Mucosa of rectum (tissue), 2 donors: ENCODE measurements at regions not wholly inside any gene's neighbourhood (a gene's known extent, or its start where the extent isn't known, plus 50 kb on each side); places are given as distances from the start of the nearest gene placed in this dataset.
"Not testable (repeated sequence)": the region's sequence is repeated elsewhere in the genome, so short reads cannot be mapped to it uniquely, and the experiment has no call there.

ENCODE experiments used
- H3K27ac ChIP-seq, 2 donors: one replicate each; pipeline ENCODE4 v1.7.0; 2013; ENCODE audit warnings: inconsistent platforms in 2 of 2, low read depth in 2 of 2, low read length in 2 of 2
- H3K27me3 ChIP-seq, 2 donors: one replicate each; pipeline ENCODE4 v1.7.0; 2013; ENCODE audit warnings: low read length in 2 of 2; ENCODE audit not compliant: control insufficient read depth in 2 of 2, insufficient read depth in 2 of 2
- H3K36me3 ChIP-seq, 2 donors: one replicate each; pipeline ENCODE4 v1.7.0; 2013; ENCODE audit warnings: low read length in 2 of 2; ENCODE audit not compliant: control insufficient read depth in 2 of 2, insufficient read depth in 2 of 2
- H3K4me1 ChIP-seq, 2 donors: one replicate each; pipeline ENCODE4 v1.7.0; 2013; ENCODE audit warnings: low read length in 2 of 2, mild to moderate bottlenecking in 1 of 2; ENCODE audit not compliant: control insufficient read depth in 2 of 2, insufficient read depth in 2 of 2
- H3K4me3 ChIP-seq, 2 donors: one replicate each; pipeline ENCODE4 v1.7.0; 2013; ENCODE audit warnings: low read length in 2 of 2
- H3K9ac ChIP-seq, 2 donors: one replicate each; pipeline ENCODE4 v1.7.0; 2013; ENCODE audit warnings: low read length in 2 of 2, low read depth in 1 of 2, mild to moderate bottlenecking in 1 of 2
- H3K9me3 ChIP-seq, 2 donors: one replicate each; pipeline ENCODE4 v1.7.0; 2013; ENCODE audit warnings: low read length in 2 of 2; ENCODE audit not compliant: control insufficient read depth in 2 of 2
- donor health status: healthy.
- donor health status: Normal muscosa, but diverticular disease.

DNA sequence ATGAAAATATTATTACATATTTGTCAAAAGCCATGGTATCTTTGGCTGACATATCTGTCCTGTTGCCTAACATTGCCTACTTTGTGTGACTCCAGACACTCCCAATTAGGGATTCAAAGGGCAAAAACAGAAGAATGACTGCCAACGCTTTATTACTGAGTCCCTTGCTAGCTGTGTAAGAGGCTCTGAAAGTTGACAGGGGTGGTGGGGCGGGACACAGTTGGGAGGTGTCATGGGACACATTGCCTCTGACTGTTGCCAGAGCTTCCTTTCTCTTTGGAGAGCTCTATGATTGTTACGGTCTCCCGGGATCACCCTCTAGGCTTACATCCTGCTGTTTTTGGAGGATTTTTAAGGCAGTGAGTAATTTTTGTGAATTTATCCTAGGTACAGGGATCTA lies 249.6 kb upstream of the ACVR2A start:
- Histone ChIP-seq H3K9me3 (no peaks in the 10 kb centered on the region), H3K4me3 (no peak overlapping the region), H3K4me1 (peaks cover 11% of the 10 kb centered on the region in 2 donors), H3K27ac (no peak overlapping the region), H3K27me3 (no peaks in the 10 kb centered on the region), H3K36me3 (no peaks in the 10 kb centered on the region), H3K9ac (no peak overlapping the region)

DNA sequence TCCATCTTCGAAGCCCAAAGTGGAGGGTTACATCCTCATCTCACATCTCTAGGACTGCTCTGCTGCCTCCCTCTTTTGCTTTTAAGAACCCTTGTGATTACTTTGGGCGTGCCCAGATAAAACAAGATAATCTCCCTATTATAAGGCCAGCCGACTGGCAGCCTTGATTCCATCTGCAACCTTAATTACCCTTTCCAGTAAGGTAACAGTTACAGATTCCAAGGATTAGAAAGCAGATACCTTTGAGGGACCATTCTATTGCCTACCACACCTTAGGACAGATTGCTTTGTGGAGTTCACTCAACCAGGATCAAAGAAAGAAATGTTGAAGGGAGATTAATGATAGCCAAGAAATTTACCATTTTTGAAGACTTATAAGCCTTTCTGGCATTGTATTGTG lies 250.8 kb upstream of the ACVR2A start:
- H3K9ac ChIP-seq: no peak overlapping the region
- H3K27me3 ChIP-seq: no peaks in the 10 kb centered on the region
- no peaks in the 10 kb centered on the region for H3K36me3 ChIP-seq
- H3K4me3 ChIP-seq: no peak overlapping the region
- H3K27ac ChIP-seq: no peak overlapping the region
- H3K4me1 ChIP-seq: peaks cover 11% of the 10 kb centered on the region in 2 donors
- no peaks in the 10 kb centered on the region for H3K9me3 ChIP-seq

- not testable (repeated sequence) for H3K27me3 ChIP-seq
Measured at GRCh38 chr2:147592784-147593183, 252.0 kb upstream of the ACVR2A start.

DNA sequence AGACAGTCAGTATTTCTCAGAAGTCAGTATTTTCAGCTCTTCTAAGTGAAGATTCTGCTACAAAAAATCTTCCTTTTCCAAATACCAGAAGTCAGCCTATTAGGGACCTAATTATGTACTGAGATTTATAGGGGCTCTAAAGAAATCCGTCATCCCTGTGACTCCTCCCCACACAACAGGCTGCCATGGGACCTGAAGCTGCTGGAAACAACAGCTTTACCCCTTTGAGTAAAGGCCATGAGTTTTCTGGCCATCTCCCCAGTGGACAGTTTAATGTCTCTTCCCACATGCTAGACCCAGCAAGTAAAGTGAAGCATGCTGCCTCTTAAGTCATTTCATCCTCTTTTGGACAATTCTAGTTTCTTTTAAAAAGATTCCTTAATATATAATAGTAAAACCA lies 255.7 kb upstream of the ACVR2A start:
- no peaks in the 10 kb centered on the region for H3K27me3 ChIP-seq
- no peak overlapping the region for H3K27ac ChIP-seq
- no peaks in the 10 kb centered on the region for H3K4me1 ChIP-seq
- H3K36me3 ChIP-seq: no peaks in the 10 kb centered on the region
- H3K4me3 ChIP-seq: no peak overlapping the region
- no peaks in the 10 kb centered on the region for H3K9me3 ChIP-seq
- no peak overlapping the region for H3K9ac ChIP-seq

More at GRCh38 chr2:147592784-147593183, 252.0 kb upstream of the ACVR2A start:
- H3K36me3 ChIP-seq, H3K27ac ChIP-seq, H3K9ac ChIP-seq, H3K4me3 ChIP-seq, H3K9me3 ChIP-seq: not testable (repeated sequence)
- peaks cover 11% of the 10 kb centered on the region in 2 donors for H3K4me1 ChIP-seq

GRCh38 chr2:147588191-147588590 lies 256.6 kb upstream of the ACVR2A start:
- no peaks in the 10 kb centered on the region for H3K36me3 ChIP-seq
- no peaks in the 10 kb centered on the region for H3K27me3 ChIP-seq
- no peaks in the 10 kb centered on the region for H3K9me3 ChIP-seq
- no peak overlapping the region for H3K9ac ChIP-seq
- no peak overlapping the region for H3K27ac ChIP-seq
- H3K4me3 ChIP-seq: no peak overlapping the region
- H3K4me1 ChIP-seq: no peaks in the 10 kb centered on the region

DNA sequence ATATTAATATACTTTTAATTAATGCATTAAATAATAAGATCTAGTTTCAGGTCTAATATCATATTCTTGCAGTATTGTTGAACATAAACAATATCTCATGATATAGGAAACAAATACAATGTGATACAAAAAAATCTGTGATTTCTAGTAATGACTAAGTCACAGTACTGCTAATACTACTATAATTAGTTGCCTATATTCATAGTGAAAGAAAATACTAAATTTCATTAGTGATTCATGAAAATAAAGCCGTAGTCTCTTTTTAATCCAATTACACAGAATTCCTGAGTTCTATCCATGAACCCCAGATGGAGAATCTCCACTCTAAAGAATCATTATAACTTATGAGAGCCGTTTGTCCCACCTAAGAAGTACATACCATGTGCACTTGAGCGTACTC lies 266.3 kb upstream of the ACVR2A start:
- Histone ChIP-seq H3K9ac (no peak overlapping the region), H3K27ac (no peak overlapping the region), H3K36me3 (no peaks in the 10 kb centered on the region)

GRCh38 chr2:147577998-147578380 lies 266.8 kb upstream of the ACVR2A start:
- H3K9me3 ChIP-seq: no peaks in the 10 kb centered on the region
- H3K27ac ChIP-seq: no peak overlapping the region

More for the DNA sequence above, 266.3 kb upstream of the ACVR2A start:
- Histone ChIP-seq H3K9me3 (no peaks in the 10 kb centered on the region), H3K4me1 (no peaks in the 10 kb centered on the region), H3K4me3 (no peak overlapping the region), H3K27me3 (no peaks in the 10 kb centered on the region)

DNA sequence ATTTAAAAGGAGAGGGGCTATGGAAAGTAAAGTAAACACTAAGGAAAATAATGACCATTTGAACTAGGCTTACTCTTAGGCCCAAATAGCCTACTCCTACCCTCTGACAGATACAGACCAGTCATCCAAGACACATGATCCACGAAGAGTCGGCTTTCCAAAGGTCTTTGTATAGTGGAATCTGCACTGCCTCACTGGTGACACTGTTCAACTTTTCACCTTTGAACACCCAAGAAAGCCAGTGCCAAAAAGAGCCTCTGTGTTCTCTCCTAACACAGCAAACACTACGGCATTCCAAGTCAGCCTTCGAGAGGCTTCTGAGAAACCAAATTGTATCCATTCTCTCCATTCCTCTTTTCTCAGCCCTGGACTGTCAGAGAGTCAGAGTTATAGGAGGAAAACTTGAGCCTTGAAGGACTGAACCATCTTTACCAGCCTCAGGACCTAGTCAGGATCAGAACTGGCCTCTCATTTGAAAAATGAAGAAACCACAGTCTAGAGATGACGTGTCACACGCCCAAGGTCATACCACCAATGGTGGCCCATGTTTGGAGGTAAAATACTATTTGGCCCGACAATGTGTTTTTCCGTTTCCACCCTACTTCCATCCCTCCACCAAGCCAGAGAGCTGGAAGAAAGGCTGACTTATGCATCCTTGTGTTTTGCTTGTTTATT lies 267.4 kb upstream of the ACVR2A start:
- Histone ChIP-seq H3K9ac (no peak overlapping the region), H3K36me3 (no peaks in the 10 kb centered on the region), H3K4me3 (no peak overlapping the region), H3K27ac (no peak overlapping the region), H3K27me3 (no peaks in the 10 kb centered on the region), H3K9me3 (no peaks in the 10 kb centered on the region), H3K4me1 (no peaks in the 10 kb centered on the region)

More at GRCh38 chr2:147577998-147578380, 266.8 kb upstream of the ACVR2A start:
- H3K9ac ChIP-seq: no peak overlapping the region
- H3K4me3 ChIP-seq: no peak overlapping the region
- no peaks in the 10 kb centered on the region for H3K4me1 ChIP-seq
- H3K36me3 ChIP-seq: no peaks in the 10 kb centered on the region
- no peaks in the 10 kb centered on the region for H3K27me3 ChIP-seq

DNA sequence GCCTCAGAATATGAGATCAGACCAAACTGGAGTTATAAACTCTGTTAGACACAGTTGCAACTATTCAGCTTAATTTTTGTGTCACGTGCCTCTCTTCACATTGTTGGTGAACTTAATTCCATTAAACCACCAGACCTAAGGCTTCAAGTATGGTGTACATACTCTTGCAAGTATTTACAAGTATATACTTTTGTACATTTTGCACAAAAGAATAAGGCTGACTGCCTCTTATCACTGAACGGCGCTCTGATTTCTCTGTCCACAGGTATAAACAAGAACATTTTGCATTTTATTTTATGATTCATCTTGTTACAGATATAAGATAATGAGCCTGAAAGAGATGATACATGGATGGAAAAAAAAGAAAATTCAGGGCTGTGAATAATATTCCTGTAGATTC lies 269.7 kb upstream of the ACVR2A start:
- Histone ChIP-seq H3K9ac (no peak overlapping the region), H3K36me3 (no peaks in the 10 kb centered on the region), H3K4me1 (no peaks in the 10 kb centered on the region), H3K27ac (no peak overlapping the region), H3K27me3 (no peaks in the 10 kb centered on the region), H3K9me3 (no peaks in the 10 kb centered on the region), H3K4me3 (no peak overlapping the region)

DNA sequence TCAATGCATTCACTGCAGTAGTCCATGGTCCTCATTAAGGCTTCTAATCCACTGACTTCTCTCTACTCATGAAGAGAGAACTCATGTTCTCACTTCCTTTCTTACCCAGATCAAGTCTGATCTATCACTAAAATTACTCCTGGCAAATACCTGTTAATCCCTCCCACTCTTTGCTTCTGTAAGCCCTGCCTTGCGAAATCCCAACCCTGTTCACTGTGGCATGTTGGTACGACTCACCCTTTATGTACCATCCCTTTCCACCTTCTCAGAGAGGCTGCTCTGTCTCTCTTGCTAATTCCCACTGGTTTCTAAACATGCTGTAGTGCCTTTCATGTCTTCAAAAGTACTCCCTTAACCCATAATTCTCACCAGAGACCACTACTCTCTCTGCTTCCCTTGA lies 272.2 kb upstream of the ACVR2A start:
- H3K27ac ChIP-seq: no peak overlapping the region
- no peaks in the 10 kb centered on the region for H3K27me3 ChIP-seq
- H3K4me1 ChIP-seq: no peaks in the 10 kb centered on the region
- H3K9me3 ChIP-seq: no peaks in the 10 kb centered on the region
- no peak overlapping the region for H3K9ac ChIP-seq
- H3K4me3 ChIP-seq: no peak overlapping the region
- no peaks in the 10 kb centered on the region for H3K36me3 ChIP-seq

GRCh38 chr2:147569426-147569825 lies 275.4 kb upstream of the ACVR2A start:
- no peaks in the 10 kb centered on the region for H3K4me1 ChIP-seq
- H3K9ac ChIP-seq: no peak overlapping the region
- H3K27me3 ChIP-seq: no peaks in the 10 kb centered on the region
- no peaks in the 10 kb centered on the region for H3K9me3 ChIP-seq
- no peak overlapping the region for H3K4me3 ChIP-seq
- H3K27ac ChIP-seq: no peak overlapping the region
- no peaks in the 10 kb centered on the region for H3K36me3 ChIP-seq
